Neural cell (in vitro differentiated cells): ENCODE measurements at regions not wholly inside any gene's neighbourhood (a gene's known extent, or its start where the extent isn't known, plus 50 kb on each side); places are given as distances from the start of the nearest gene placed in this dataset.

Experiments used
- EP300 ChIP-seq: fragments of 450-650 bp; conservative IDR thresholded peaks from 2 replicates; pipeline ENCODE4 v1.6.1; 2014; ENCODE audit warnings: antibody characterized with exemption, mild to moderate bottlenecking, moderate library complexity; ENCODE audit not compliant: poor library complexity, severe bottlenecking
- EZH2 ChIP-seq: fragments of 200-600, 300-800 bp; shearing (Covaris generic), sonication (generic); IDR thresholded peaks from 2 replicates; pipeline ENCODE4 v1.6.1; 2014; ENCODE audit warnings: antibody characterized with exemption, low read length, borderline replicate concordance, mild to moderate bottlenecking; ENCODE audit not compliant: insufficient read depth, poor library complexity, severe bottlenecking
- TAF1 ChIP-seq: IDR thresholded peaks from 2 replicates; pipeline ENCODE4 v1.6.1; 2012; ENCODE audit warnings: low read depth
- TF ChIP-seq, protein P1 (sequence below): fragments of 450-650 bp; IDR thresholded peaks from 2 replicates; pipeline ENCODE4 v1.5.1; 2014; ENCODE audit warnings: antibody characterized with exemption, mild to moderate bottlenecking, moderate library complexity; ENCODE audit not compliant: poor library complexity, severe bottlenecking
- TF ChIP-seq, protein P2 (sequence below): IDR thresholded peaks from 2 replicates; pipeline ENCODE4 v1.6.1; 2012; ENCODE audit warnings: borderline replicate concordance

DNA sequence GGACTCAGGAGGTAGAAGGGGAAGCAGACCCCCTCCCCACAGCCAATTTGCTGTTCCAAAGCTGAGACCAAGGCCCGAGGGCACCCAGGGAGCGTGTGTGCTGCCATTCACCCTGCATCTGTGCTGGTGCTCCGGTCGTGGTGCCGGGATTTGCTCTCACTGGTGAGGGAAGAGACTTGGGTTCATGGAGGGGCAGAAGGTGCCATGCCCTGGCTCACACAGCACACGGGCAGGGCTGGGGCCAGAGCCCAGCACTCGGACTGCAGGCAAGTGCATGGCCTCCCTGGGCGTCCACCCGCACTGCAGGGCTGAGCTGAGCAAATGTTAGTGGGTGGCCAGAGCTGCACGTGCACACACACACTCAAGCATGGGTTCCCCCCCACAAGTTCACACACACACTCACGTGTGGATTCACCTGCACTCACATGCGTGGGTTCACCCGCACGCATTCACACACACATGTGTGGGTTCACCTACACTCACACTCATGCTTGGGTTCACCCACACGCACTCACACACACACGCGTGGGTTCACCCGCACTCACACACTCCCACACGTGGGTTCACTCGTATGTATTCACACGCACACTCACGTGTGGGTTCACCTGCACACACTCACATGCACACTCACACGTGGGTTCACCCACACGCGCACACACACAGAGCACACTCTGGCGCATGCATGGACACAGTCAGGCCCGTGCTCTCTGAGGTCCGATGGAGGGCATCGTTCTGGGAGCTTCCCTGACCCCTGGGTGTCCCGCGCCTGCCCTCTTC is 57.0 kb upstream of the CBFA2T3 start:
- TF ChIP-seq TAF1: no peak
- TF ChIP-seq, protein P1, sequence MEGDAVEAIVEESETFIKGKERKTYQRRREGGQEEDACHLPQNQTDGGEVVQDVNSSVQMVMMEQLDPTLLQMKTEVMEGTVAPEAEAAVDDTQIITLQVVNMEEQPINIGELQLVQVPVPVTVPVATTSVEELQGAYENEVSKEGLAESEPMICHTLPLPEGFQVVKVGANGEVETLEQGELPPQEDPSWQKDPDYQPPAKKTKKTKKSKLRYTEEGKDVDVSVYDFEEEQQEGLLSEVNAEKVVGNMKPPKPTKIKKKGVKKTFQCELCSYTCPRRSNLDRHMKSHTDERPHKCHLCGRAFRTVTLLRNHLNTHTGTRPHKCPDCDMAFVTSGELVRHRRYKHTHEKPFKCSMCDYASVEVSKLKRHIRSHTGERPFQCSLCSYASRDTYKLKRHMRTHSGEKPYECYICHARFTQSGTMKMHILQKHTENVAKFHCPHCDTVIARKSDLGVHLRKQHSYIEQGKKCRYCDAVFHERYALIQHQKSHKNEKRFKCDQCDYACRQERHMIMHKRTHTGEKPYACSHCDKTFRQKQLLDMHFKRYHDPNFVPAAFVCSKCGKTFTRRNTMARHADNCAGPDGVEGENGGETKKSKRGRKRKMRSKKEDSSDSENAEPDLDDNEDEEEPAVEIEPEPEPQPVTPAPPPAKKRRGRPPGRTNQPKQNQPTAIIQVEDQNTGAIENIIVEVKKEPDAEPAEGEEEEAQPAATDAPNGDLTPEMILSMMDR: no peak
- TF ChIP-seq EZH2: no peak
- TF ChIP-seq, protein P2, sequence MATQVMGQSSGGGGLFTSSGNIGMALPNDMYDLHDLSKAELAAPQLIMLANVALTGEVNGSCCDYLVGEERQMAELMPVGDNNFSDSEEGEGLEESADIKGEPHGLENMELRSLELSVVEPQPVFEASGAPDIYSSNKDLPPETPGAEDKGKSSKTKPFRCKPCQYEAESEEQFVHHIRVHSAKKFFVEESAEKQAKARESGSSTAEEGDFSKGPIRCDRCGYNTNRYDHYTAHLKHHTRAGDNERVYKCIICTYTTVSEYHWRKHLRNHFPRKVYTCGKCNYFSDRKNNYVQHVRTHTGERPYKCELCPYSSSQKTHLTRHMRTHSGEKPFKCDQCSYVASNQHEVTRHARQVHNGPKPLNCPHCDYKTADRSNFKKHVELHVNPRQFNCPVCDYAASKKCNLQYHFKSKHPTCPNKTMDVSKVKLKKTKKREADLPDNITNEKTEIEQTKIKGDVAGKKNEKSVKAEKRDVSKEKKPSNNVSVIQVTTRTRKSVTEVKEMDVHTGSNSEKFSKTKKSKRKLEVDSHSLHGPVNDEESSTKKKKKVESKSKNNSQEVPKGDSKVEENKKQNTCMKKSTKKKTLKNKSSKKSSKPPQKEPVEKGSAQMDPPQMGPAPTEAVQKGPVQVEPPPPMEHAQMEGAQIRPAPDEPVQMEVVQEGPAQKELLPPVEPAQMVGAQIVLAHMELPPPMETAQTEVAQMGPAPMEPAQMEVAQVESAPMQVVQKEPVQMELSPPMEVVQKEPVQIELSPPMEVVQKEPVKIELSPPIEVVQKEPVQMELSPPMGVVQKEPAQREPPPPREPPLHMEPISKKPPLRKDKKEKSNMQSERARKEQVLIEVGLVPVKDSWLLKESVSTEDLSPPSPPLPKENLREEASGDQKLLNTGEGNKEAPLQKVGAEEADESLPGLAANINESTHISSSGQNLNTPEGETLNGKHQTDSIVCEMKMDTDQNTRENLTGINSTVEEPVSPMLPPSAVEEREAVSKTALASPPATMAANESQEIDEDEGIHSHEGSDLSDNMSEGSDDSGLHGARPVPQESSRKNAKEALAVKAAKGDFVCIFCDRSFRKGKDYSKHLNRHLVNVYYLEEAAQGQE: no peak
- no peak for TF ChIP-seq EP300
